ENCODE measurements at regions not wholly inside any gene's neighbourhood (a gene's known extent, or its start where the extent isn't known, plus 50 kb on each side); places are given as distances from the start of the nearest gene placed in this dataset.

GRCh38 chr6:92762443-92763273 lies 656.7 kb downstream of the EPHA7 start:
- TF ChIP-seq, protein P1, sequence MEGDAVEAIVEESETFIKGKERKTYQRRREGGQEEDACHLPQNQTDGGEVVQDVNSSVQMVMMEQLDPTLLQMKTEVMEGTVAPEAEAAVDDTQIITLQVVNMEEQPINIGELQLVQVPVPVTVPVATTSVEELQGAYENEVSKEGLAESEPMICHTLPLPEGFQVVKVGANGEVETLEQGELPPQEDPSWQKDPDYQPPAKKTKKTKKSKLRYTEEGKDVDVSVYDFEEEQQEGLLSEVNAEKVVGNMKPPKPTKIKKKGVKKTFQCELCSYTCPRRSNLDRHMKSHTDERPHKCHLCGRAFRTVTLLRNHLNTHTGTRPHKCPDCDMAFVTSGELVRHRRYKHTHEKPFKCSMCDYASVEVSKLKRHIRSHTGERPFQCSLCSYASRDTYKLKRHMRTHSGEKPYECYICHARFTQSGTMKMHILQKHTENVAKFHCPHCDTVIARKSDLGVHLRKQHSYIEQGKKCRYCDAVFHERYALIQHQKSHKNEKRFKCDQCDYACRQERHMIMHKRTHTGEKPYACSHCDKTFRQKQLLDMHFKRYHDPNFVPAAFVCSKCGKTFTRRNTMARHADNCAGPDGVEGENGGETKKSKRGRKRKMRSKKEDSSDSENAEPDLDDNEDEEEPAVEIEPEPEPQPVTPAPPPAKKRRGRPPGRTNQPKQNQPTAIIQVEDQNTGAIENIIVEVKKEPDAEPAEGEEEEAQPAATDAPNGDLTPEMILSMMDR (IDR thresholded peaks at IDR 0.05) = no peak
- ChIA-PET POLR2A (no interaction called here), CTCF (no interaction called here)
- H3K4me3 Mint-ChIP-seq = no peak overlapping the region
- no peak overlapping the region for H3K27ac Mint-ChIP-seq
- H3K9me3 Mint-ChIP-seq = peaks cover 2% of the 10 kb centered on the region
- H3K4me1 Mint-ChIP-seq (ENCODE audit: low read depth) = no peaks in the 10 kb centered on the region
- H3K27me3 Mint-ChIP-seq = no peaks in the 10 kb centered on the region
- DNase-seq = no peak
- ATAC-seq = no peak
- no peaks in the 10 kb centered on the region for H3K36me3 Mint-ChIP-seq (ENCODE audit: low read depth)
- intact Hi-C loops (cut with micrococcal nuclease) = no loop called here

- TF ChIP-seq, protein P1 (IDR thresholded peaks at IDR 0.05) = no peak
- DNase-seq (no peak), ATAC-seq (no peak)
- Mint-ChIP-seq H3K36me3 (ENCODE audit: low read depth) (no peaks in the 10 kb centered on the region), H3K9me3 (peaks cover 2% of the 10 kb centered on the region), H3K4me1 (ENCODE audit: low read depth) (no peaks in the 10 kb centered on the region), H3K27ac (no peak overlapping the region), H3K4me3 (no peak overlapping the region), H3K27me3 (no peaks in the 10 kb centered on the region)
- intact Hi-C loops (cut with micrococcal nuclease) = no loop called here
- ChIA-PET POLR2A (no interaction called here), CTCF (no interaction called here)
Measured at GRCh38 chr6:92759178-92759577, 660.2 kb downstream of the EPHA7 start.

- peaks cover 6% of the 10 kb centered on the region for H3K9me3 Mint-ChIP-seq
Measured at GRCh38 chr6:92757925-92758324, 661.4 kb downstream of the EPHA7 start.

GRCh38 chr6:92756912-92757311 lies 662.4 kb downstream of the EPHA7 start:
- no peak overlapping the region for H3K4me3 Mint-ChIP-seq
- H3K27ac Mint-ChIP-seq = no peak overlapping the region
- no peak for ATAC-seq
- CTCF ChIA-PET = interaction anchor here (0.6 kb wide), 1 partner anchor 154 kb away, joined by 3 read pairs; no protein-coding TSS in a partner anchor
- H3K36me3 Mint-ChIP-seq (ENCODE audit: low read depth) = no peaks in the 10 kb centered on the region
- H3K4me1 Mint-ChIP-seq (ENCODE audit: low read depth) = no peaks in the 10 kb centered on the region
- DNase-seq = no peak
- TF ChIP-seq, protein P1 (IDR thresholded peaks at IDR 0.05) = no peak
- H3K9me3 Mint-ChIP-seq = peaks cover 15% of the 10 kb centered on the region
- intact Hi-C loops (cut with micrococcal nuclease) = no loop called here
- H3K27me3 Mint-ChIP-seq = no peaks in the 10 kb centered on the region
- POLR2A ChIA-PET = no interaction called here

More at GRCh38 chr6:92757925-92758324, 661.4 kb downstream of the EPHA7 start:
- intact Hi-C loops (cut with micrococcal nuclease) = no loop called here
- POLR2A ChIA-PET = interaction anchor here (0.7 kb wide), 1 partner anchor 163 kb away, joined by 3 read pairs; no protein-coding TSS in a partner anchor
- TF ChIP-seq, protein P1 (IDR thresholded peaks at IDR 0.05) = no peak
- no peaks in the 10 kb centered on the region for H3K4me1 Mint-ChIP-seq (ENCODE audit: low read depth)
- no peak for DNase-seq
- no peaks in the 10 kb centered on the region for H3K27me3 Mint-ChIP-seq
- ATAC-seq = no peak
- no peaks in the 10 kb centered on the region for H3K36me3 Mint-ChIP-seq (ENCODE audit: low read depth)
- H3K27ac Mint-ChIP-seq = no peak overlapping the region
- no peak overlapping the region for H3K4me3 Mint-ChIP-seq
- CTCF ChIA-PET = no interaction called here

DNA sequence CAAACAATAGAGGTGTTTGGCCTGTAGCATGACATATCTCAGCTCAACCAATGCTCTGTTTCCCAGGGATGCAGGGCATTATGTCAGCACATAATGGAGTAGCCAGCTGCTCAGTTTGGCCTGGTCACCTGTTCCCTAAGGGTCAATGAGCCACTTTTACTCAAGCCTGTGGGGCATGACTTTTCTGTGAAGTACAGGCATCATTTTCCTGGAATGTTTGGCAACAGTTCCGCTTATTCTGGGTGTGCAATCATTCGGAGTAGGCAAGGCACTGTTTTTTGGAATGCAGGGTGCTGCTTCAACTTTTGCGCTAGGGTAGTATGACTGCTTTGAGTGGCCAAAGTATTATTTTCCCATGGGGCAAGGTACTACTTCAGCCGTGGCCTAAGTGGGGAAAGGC lies 665.4 kb downstream of the EPHA7 start:
- Mint-ChIP-seq H3K27ac (no peak overlapping the region), H3K4me1 (ENCODE audit: low read depth) (no peaks in the 10 kb centered on the region), H3K27me3 (no peaks in the 10 kb centered on the region), H3K4me3 (no peak overlapping the region), H3K36me3 (ENCODE audit: low read depth) (no peaks in the 10 kb centered on the region), H3K9me3 (peaks cover 15% of the 10 kb centered on the region)
- POLR2A ChIA-PET = no interaction called here
- TF ChIP-seq, protein P1 (IDR thresholded peaks at IDR 0.05) = no peak
- intact Hi-C loops (cut with micrococcal nuclease) = no loop called here
- CTCF ChIA-PET = no interaction called here
- DNase-seq = no peak
- ATAC-seq = no peak

Data from activated CD8-positive, alpha-beta T cell treated with anti-CD3 and anti-CD28 coated beads for 36 hours (primary cell).